ENCODE measurements at regions not wholly inside any gene's neighbourhood (a gene's known extent, or its start where the extent isn't known, plus 50 kb on each side); places are given as distances from the start of the nearest gene placed in this dataset.

DNA sequence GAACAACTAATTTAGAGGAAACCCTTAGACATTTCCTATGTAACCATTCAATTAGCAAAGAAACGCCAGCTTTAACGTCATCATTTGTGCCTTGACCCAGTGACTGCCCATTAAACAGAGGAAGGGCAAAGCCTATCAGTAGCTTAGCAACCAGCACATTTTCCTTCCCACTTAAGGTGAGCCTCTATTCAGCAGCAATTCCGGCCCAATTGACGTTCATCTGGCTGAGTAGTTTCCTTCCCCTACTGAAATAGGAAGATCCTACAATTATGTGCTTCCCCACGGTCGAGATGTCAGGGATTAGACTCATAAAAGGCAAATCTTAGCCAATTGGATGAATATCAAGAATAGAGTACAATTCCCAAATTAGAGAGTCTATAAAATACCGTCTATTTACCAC lies 482.1 kb upstream of the ADAMTS5 start (continued):
- no peak for TF ChIP-seq ZNF462 (CRISPR knock-in tag; IDR thresholded peaks at IDR 0.05)
- TF ChIP-seq, protein P1, sequence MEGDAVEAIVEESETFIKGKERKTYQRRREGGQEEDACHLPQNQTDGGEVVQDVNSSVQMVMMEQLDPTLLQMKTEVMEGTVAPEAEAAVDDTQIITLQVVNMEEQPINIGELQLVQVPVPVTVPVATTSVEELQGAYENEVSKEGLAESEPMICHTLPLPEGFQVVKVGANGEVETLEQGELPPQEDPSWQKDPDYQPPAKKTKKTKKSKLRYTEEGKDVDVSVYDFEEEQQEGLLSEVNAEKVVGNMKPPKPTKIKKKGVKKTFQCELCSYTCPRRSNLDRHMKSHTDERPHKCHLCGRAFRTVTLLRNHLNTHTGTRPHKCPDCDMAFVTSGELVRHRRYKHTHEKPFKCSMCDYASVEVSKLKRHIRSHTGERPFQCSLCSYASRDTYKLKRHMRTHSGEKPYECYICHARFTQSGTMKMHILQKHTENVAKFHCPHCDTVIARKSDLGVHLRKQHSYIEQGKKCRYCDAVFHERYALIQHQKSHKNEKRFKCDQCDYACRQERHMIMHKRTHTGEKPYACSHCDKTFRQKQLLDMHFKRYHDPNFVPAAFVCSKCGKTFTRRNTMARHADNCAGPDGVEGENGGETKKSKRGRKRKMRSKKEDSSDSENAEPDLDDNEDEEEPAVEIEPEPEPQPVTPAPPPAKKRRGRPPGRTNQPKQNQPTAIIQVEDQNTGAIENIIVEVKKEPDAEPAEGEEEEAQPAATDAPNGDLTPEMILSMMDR (conservative IDR thresholded peaks at IDR 0.05; ENCODE audit: low read depth in 2 of 2), result no peak
- no peak for TF ChIP-seq EZH2 (IDR thresholded peaks at IDR 0.05; ENCODE audit: low read depth, unreplicated experiment)
- TF ChIP-seq, protein P2, sequence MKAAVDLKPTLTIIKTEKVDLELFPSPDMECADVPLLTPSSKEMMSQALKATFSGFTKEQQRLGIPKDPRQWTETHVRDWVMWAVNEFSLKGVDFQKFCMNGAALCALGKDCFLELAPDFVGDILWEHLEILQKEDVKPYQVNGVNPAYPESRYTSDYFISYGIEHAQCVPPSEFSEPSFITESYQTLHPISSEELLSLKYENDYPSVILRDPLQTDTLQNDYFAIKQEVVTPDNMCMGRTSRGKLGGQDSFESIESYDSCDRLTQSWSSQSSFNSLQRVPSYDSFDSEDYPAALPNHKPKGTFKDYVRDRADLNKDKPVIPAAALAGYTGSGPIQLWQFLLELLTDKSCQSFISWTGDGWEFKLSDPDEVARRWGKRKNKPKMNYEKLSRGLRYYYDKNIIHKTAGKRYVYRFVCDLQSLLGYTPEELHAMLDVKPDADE (IDR thresholded peaks at IDR 0.05), result no peak
- no peak for TF ChIP-seq POLR2AphosphoS5 (IDR thresholded peaks at IDR 0.05; ENCODE audit: low read depth)
- no peak for TF ChIP-seq ZNF114 (CRISPR knock-in tag; IDR thresholded peaks at IDR 0.05)

DNA sequence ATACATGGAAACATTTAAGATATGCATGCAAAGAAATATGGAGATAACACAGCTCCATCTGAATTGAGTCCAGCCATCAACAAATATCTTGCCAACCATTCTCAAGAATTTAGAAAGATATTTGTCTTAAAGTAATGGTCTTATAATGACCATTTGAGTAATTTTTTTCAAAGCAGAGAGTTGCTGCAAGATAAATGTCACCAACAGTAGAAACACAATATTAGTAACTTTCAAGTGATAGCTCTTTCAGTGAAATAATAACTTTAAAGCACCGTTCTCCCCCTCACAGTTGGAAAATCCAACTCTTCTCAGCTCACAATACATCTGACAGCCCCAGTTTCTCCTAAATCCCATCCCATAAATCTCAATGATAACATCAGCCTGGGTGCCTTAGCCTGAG lies 481.0 kb upstream of the ADAMTS5 start:
- Histone ChIP-seq H3K27me3 (ENCODE audit: insufficient read depth) (no peaks in the 10 kb centered on the region), H4K20me1 (replicated peaks; ENCODE audit: insufficient read depth) (no peaks in the 10 kb centered on the region), H3K4me1 (ENCODE audit: insufficient read depth) (no peaks in the 10 kb centered on the region), H3F3A (replicated peaks; ENCODE audit: low read depth) (no peaks in the 10 kb centered on the region), H3K9me2 (ENCODE audit: insufficient read depth) (peaks cover 6% of the 10 kb centered on the region), H3K36me3 (ENCODE audit: insufficient read depth) (no peaks in the 10 kb centered on the region), H2AFZ (no peak overlapping the region), H3K4me3 (no peak overlapping the region), H3K27ac (ENCODE audit: low read depth) (no peak overlapping the region), H3K4me2 (no peak overlapping the region), H3K79me2 (replicated peaks; ENCODE audit: insufficient read depth) (no peaks in the 10 kb centered on the region)
- no peak overlapping the region for H3K27ac Mint-ChIP-seq
- no peak overlapping the region for H3K4me3 Mint-ChIP-seq
- no peaks in the 10 kb centered on the region for H3K4me1 Mint-ChIP-seq
- peaks cover 4% of the 10 kb centered on the region; the same call in 2 of the 3 replicates for H3K9me3 Mint-ChIP-seq
- ATAC-seq (no peak), DNase-seq (ENCODE audit: low spot score) (no peak)
- H3K27me3 Mint-ChIP-seq (ENCODE audit: insufficient read depth, low read depth, poor library complexity), result no peaks in the 10 kb centered on the region
- H3K36me3 Mint-ChIP-seq (ENCODE audit: low read depth), result 0 out of 3 replicates have a peak, but pooled peaks cover 3% of the 10 kb centered on the region
- TF ChIP-seq STAT1 (IDR thresholded peaks at IDR 0.05; ENCODE audit: unreplicated experiment), result no peak
- no peak for TF ChIP-seq CREB1 (CRISPR knock-in tag; IDR thresholded peaks at IDR 0.05; ENCODE audit: low read depth)
- no peak for TF ChIP-seq POLR2AphosphoS5 (IDR thresholded peaks at IDR 0.05; ENCODE audit: low read depth)
- no peak for TF ChIP-seq NANOG (IDR thresholded peaks at IDR 0.05; ENCODE audit: borderline replicate concordance)
- TF ChIP-seq, protein P3, sequence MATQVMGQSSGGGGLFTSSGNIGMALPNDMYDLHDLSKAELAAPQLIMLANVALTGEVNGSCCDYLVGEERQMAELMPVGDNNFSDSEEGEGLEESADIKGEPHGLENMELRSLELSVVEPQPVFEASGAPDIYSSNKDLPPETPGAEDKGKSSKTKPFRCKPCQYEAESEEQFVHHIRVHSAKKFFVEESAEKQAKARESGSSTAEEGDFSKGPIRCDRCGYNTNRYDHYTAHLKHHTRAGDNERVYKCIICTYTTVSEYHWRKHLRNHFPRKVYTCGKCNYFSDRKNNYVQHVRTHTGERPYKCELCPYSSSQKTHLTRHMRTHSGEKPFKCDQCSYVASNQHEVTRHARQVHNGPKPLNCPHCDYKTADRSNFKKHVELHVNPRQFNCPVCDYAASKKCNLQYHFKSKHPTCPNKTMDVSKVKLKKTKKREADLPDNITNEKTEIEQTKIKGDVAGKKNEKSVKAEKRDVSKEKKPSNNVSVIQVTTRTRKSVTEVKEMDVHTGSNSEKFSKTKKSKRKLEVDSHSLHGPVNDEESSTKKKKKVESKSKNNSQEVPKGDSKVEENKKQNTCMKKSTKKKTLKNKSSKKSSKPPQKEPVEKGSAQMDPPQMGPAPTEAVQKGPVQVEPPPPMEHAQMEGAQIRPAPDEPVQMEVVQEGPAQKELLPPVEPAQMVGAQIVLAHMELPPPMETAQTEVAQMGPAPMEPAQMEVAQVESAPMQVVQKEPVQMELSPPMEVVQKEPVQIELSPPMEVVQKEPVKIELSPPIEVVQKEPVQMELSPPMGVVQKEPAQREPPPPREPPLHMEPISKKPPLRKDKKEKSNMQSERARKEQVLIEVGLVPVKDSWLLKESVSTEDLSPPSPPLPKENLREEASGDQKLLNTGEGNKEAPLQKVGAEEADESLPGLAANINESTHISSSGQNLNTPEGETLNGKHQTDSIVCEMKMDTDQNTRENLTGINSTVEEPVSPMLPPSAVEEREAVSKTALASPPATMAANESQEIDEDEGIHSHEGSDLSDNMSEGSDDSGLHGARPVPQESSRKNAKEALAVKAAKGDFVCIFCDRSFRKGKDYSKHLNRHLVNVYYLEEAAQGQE (IDR thresholded peaks at IDR 0.05; ENCODE audit: unreplicated experiment), result no peak
- no peak for TF ChIP-seq EZH2 (IDR thresholded peaks at IDR 0.05; ENCODE audit: low read depth, unreplicated experiment)
- TF ChIP-seq, protein P2 (IDR thresholded peaks at IDR 0.05), result no peak
- TF ChIP-seq EZH2phosphoT487 (IDR thresholded peaks at IDR 0.05; ENCODE audit: unreplicated experiment), result no peak

Measured in GM23338 (cell line).